ENCODE measurements at regions not wholly inside any gene's neighbourhood (a gene's known extent, or its start where the extent isn't known, plus 50 kb on each side); places are given as distances from the start of the nearest gene placed in this dataset.

GRCh38 chr18:37852464-37852863 lies 286.9 kb upstream of the CELF4 start:
- no peaks in the 10 kb centered on the region for H3K9me3 ChIP-seq
- H3K36me3 ChIP-seq = no peaks in the 10 kb centered on the region
- no peak overlapping the region for H3K4me3 ChIP-seq
- no peak overlapping the region for H3K27ac ChIP-seq
- no peaks in the 10 kb centered on the region for H3K4me1 ChIP-seq (ENCODE audit: control insufficient read depth in 1 of 2, low read depth in 2 of 2)
- no peak for TF ChIP-seq CTCF (IDR thresholded peaks at IDR 0.05)
- no peak for ATAC-seq (ENCODE audit: insufficient number of reproducible peaks, low FRiP score, low read depth)
- no peaks in the 10 kb centered on the region for H3K27me3 ChIP-seq (replicated peaks; ENCODE audit: insufficient read depth)
- DNase-seq (ENCODE audit: low spot score) = no peak

GRCh38 chr18:37847544-37847943 lies 281.9 kb upstream of the CELF4 start:
- Histone ChIP-seq H3K4me3 (no peak overlapping the region), H3K9me3 (no peaks in the 10 kb centered on the region), H3K27ac (no peak overlapping the region), H3K27me3 (replicated peaks; ENCODE audit: insufficient read depth) (no peaks in the 10 kb centered on the region), H3K36me3 (no peaks in the 10 kb centered on the region), H3K4me1 (ENCODE audit: control insufficient read depth in 1 of 2, low read depth in 2 of 2) (no peaks in the 10 kb centered on the region)
- TF ChIP-seq CTCF (IDR thresholded peaks at IDR 0.05) = no peak
- ATAC-seq (ENCODE audit: insufficient number of reproducible peaks, low FRiP score, low read depth) (no peak), DNase-seq (ENCODE audit: low spot score) (no peak)

- Histone ChIP-seq H3K27me3 (replicated peaks; ENCODE audit: insufficient read depth) (no peaks in the 10 kb centered on the region), H3K9me3 (no peaks in the 10 kb centered on the region), H3K4me1 (ENCODE audit: control insufficient read depth in 1 of 2, low read depth in 2 of 2) (no peaks in the 10 kb centered on the region), H3K36me3 (no peaks in the 10 kb centered on the region), H3K27ac (no peak overlapping the region), H3K4me3 (no peak overlapping the region)
- TF ChIP-seq CTCF (IDR thresholded peaks at IDR 0.05) = no peak
- ATAC-seq (ENCODE audit: insufficient number of reproducible peaks, low FRiP score, low read depth) (no peak), DNase-seq (ENCODE audit: low spot score) (no peak)
These were observed 281.4 kb upstream of the CELF4 start for GRCh38 chr18:37846996-37847395.

GRCh38 chr18:37845498-37845897 lies 279.9 kb upstream of the CELF4 start:
- Histone ChIP-seq H3K9me3 (no peaks in the 10 kb centered on the region), H3K27ac (no peak overlapping the region), H3K27me3 (replicated peaks; ENCODE audit: insufficient read depth) (no peaks in the 10 kb centered on the region), H3K36me3 (no peaks in the 10 kb centered on the region), H3K4me1 (ENCODE audit: control insufficient read depth in 1 of 2, low read depth in 2 of 2) (no peaks in the 10 kb centered on the region), H3K4me3 (no peak overlapping the region)
- ATAC-seq (ENCODE audit: insufficient number of reproducible peaks, low FRiP score, low read depth) = no peak
- TF ChIP-seq CTCF (IDR thresholded peaks at IDR 0.05) = no peak
- DNase-seq (ENCODE audit: low spot score) = no peak

GRCh38 chr18:37844209-37844970 lies 278.8 kb upstream of the CELF4 start:
- Histone ChIP-seq H3K36me3 (no peaks in the 10 kb centered on the region), H3K4me1 (ENCODE audit: control insufficient read depth in 1 of 2, low read depth in 2 of 2) (no peaks in the 10 kb centered on the region), H3K27ac (no peak overlapping the region), H3K27me3 (replicated peaks; ENCODE audit: insufficient read depth) (no peaks in the 10 kb centered on the region), H3K9me3 (no peaks in the 10 kb centered on the region), H3K4me3 (no peak overlapping the region)
- DNase-seq (ENCODE audit: low spot score) (no peak), ATAC-seq (ENCODE audit: insufficient number of reproducible peaks, low FRiP score, low read depth) (no peak)
- no peak for TF ChIP-seq CTCF (IDR thresholded peaks at IDR 0.05)
